ENCODE measurements at regions not wholly inside any gene's neighbourhood (a gene's known extent, or its start where the extent isn't known, plus 50 kb on each side); places are given as distances from the start of the nearest gene placed in this dataset.

DNA sequence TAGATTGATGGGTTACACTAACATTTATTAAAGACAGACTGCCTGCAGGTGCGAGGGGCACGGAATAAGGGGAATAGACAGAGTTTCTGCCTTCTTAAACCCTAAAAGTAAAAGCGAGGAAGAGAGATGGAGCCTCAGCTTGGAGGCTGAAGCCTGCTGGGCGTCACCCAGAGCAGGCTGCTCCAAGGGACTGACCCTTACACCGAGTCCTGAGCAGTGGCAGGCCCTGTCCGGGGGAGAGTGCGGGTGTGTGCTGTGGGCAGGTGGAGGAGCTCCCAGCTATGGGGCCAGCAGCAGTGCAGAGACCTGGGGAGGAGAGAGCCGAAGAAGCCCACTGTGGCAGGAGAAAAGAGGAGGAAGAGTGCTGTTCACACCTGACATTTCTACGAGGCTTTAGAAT, 86.4 kb downstream of the SOX1 start:
- Mint-ChIP-seq H3K27ac (no peak overlapping the region), H3K9me3 (no peaks in the 10 kb centered on the region), H3K4me3 (no peak overlapping the region), H3K4me1 (ENCODE audit: low read depth) (no peaks in the 10 kb centered on the region), H3K36me3 (ENCODE audit: low read depth) (no peaks in the 10 kb centered on the region), H3K27me3 (peaks cover 24% of the 10 kb centered on the region)
- Histone ChIP-seq H3K4me3 (ENCODE audit: low read length) (no peak overlapping the region), H3K27ac (ENCODE audit: low read depth in 1 of 2, low read length in 2 of 2) (no peak overlapping the region), H3K4me1 (ENCODE audit: insufficient read depth, low read length) (no peaks in the 10 kb centered on the region), H3K9me3 (ENCODE audit: control insufficient read depth in 1 of 2, insufficient read depth in 1 of 2, low read length in 2 of 2) (peaks cover 0 to 11% of the 10 kb centered on the region in 2 experiments), H3K27me3 (ENCODE audit: control insufficient read depth in 1 of 2, insufficient read depth in 2 of 2, low read length in 2 of 2) (no peaks in the 10 kb centered on the region), H3K36me3 (ENCODE audit: insufficient read depth, low read length) (no peaks in the 10 kb centered on the region)
- ChIA-PET CTCF (no interaction called here), POLR2A (no interaction called here)
- ATAC-seq (ENCODE audit: poor library complexity) (no peak), DNase-seq (no peak)
- intact Hi-C loops (cut with DNase I, micrococcal nuclease), result no loop called here
- no peak for TF ChIP-seq CTCF (IDR thresholded peaks at IDR 0.05)

- intact Hi-C loops (cut with DNase I, micrococcal nuclease), result no loop called here
- Histone ChIP-seq H3K4me3 (ENCODE audit: low read length) (no peak overlapping the region), H3K27me3 (ENCODE audit: control insufficient read depth in 1 of 2, insufficient read depth in 2 of 2, low read length in 2 of 2) (no peaks in the 10 kb centered on the region), H3K9me3 (ENCODE audit: control insufficient read depth in 1 of 2, insufficient read depth in 1 of 2, low read length in 2 of 2) (peaks cover 0 to 11% of the 10 kb centered on the region in 2 experiments), H3K27ac (ENCODE audit: low read depth in 1 of 2, low read length in 2 of 2) (no peak overlapping the region), H3K4me1 (ENCODE audit: insufficient read depth, low read length) (no peaks in the 10 kb centered on the region), H3K36me3 (ENCODE audit: insufficient read depth, low read length) (no peaks in the 10 kb centered on the region)
- ChIA-PET CTCF (no interaction called here), POLR2A (no interaction called here)
- Mint-ChIP-seq H3K4me1 (ENCODE audit: low read depth) (no peaks in the 10 kb centered on the region), H3K27ac (no peak overlapping the region), H3K9me3 (no peaks in the 10 kb centered on the region), H3K36me3 (ENCODE audit: low read depth) (no peaks in the 10 kb centered on the region), H3K4me3 (no peak overlapping the region), H3K27me3 (peaks cover 29% of the 10 kb centered on the region)
- no peak for TF ChIP-seq CTCF (IDR thresholded peaks at IDR 0.05)
- ATAC-seq (ENCODE audit: poor library complexity), result no peak
- no peak for DNase-seq
These were observed 86.9 kb downstream of the SOX1 start for GRCh38 chr13:112153846-112154245.

GRCh38 chr13:112154301-112155060, 87.5 kb downstream of the SOX1 start:
- H3K27me3 ChIP-seq (ENCODE audit: control insufficient read depth in 1 of 2, insufficient read depth in 2 of 2, low read length in 2 of 2), result no peaks in the 10 kb centered on the region
- Mint-ChIP-seq H3K27ac (no peak overlapping the region), H3K9me3 (no peaks in the 10 kb centered on the region), H3K4me1 (ENCODE audit: low read depth) (no peaks in the 10 kb centered on the region), H3K36me3 (ENCODE audit: low read depth) (no peaks in the 10 kb centered on the region), H3K4me3 (no peak overlapping the region), H3K27me3 (peaks cover 35% of the 10 kb centered on the region)
- no peak overlapping the region for H3K4me3 ChIP-seq (ENCODE audit: low read length)
- no peak overlapping the region for H3K27ac ChIP-seq (ENCODE audit: low read depth in 1 of 2, low read length in 2 of 2)
- no peaks in the 10 kb centered on the region for H3K36me3 ChIP-seq (ENCODE audit: insufficient read depth, low read length)
- TF ChIP-seq CTCF (IDR thresholded peaks at IDR 0.05), result no peak
- ATAC-seq (ENCODE audit: poor library complexity) (no peak), DNase-seq (no peak)
- CTCF ChIA-PET, result no interaction called here
- H3K9me3 ChIP-seq (ENCODE audit: control insufficient read depth in 1 of 2, insufficient read depth in 1 of 2, low read length in 2 of 2), result peaks cover 0 to 14% of the 10 kb centered on the region in 2 experiments
- intact Hi-C loops (cut with DNase I, micrococcal nuclease), result no loop called here
- H3K4me1 ChIP-seq (ENCODE audit: insufficient read depth, low read length), result no peaks in the 10 kb centered on the region
- POLR2A ChIA-PET, result no interaction called here

Data from CD4-positive, alpha-beta T cell (primary cell).